Mesothelial cell of epicardium (in vitro differentiated cells): ENCODE measurements at regions not wholly inside any gene's neighbourhood (a gene's known extent, or its start where the extent isn't known, plus 50 kb on each side); places are given as distances from the start of the nearest gene placed in this dataset.

Experiments
- DNase-seq, 2 experiments: peaks; one replicate each; pipeline ENCODE4 v3.0.0; 2021; ENCODE audit warnings: low spot score in 2 of 2; ENCODE audit not compliant: unreplicated experiment in 2 of 2
- H3K27ac Mint-ChIP-seq: 2 replicates; pipeline ENCODE4 v1.8.0; 2021; ENCODE audit warnings: mixed read lengths
- H3K27me3 Mint-ChIP-seq: 2 replicates; pipeline ENCODE4 v1.8.0; 2021; ENCODE audit warnings: low read depth, mixed read lengths
- H3K36me3 Mint-ChIP-seq: 2 replicates; pipeline ENCODE4 v1.8.0; 2021; ENCODE audit warnings: mixed read lengths
- H3K4me1 Mint-ChIP-seq: 2 replicates; pipeline ENCODE4 v1.8.0; 2021; ENCODE audit warnings: mixed read lengths
- H3K4me3 Mint-ChIP-seq: 2 replicates; pipeline ENCODE4 v1.8.0; 2021; ENCODE audit warnings: mild to moderate bottlenecking, moderate library complexity, mixed read lengths
- H3K9me3 Mint-ChIP-seq: 2 replicates; pipeline ENCODE4 v1.8.0; 2021; ENCODE audit warnings: mixed read lengths
- CTCF ChIP-seq: fragments of 200-600 bp; sonication (generic); IDR thresholded peaks from one replicate; pipeline ENCODE4 v1.5.0; 2021; ENCODE audit warnings: antibody characterized with exemption; ENCODE audit not compliant: unreplicated experiment

GRCh38 chr4:161005746-161006145 lies 1158.1 kb downstream of the FSTL5 start:
- Mint-ChIP-seq H3K27me3 (no peaks in the 10 kb centered on the region), H3K4me3 (no peak overlapping the region), H3K36me3 (no peaks in the 10 kb centered on the region), H3K27ac (no peak overlapping the region), H3K9me3 (peaks cover 5% of the 10 kb centered on the region), H3K4me1 (peaks cover 4% of the 10 kb centered on the region)
- no peak for DNase-seq
- TF ChIP-seq CTCF: no peak

DNA sequence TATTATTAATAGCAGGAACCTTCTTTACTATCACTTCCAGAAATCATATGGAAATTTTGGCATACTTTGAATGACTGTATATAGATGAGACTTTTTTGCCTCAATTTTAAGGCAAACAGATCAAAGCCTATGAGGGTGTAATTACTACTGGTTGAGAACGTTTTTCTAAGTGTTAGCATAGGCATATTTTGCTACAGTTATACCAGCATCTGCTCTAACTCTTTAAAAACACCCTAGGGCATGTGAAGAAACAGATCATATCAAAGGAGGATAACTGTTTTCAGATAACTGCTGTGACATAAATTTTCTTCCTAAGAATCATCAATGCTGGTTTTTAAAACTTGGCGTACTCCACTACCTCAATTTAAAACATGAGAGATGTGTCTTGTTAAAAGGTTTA lies 1155.3 kb downstream of the FSTL5 start:
- Mint-ChIP-seq H3K27ac (no peak overlapping the region), H3K9me3 (no peaks in the 10 kb centered on the region)
- no peak for TF ChIP-seq CTCF

GRCh38 chr4:161010227-161010626 lies 1153.6 kb downstream of the FSTL5 start:
- DNase-seq: no peak
- no peaks in the 10 kb centered on the region for H3K9me3 Mint-ChIP-seq
- TF ChIP-seq CTCF: no peak
- no peak overlapping the region for H3K27ac Mint-ChIP-seq
- H3K27me3 Mint-ChIP-seq: no peaks in the 10 kb centered on the region
- H3K4me1 Mint-ChIP-seq: peaks cover 4% of the 10 kb centered on the region
- H3K36me3 Mint-ChIP-seq: no peaks in the 10 kb centered on the region
- H3K4me3 Mint-ChIP-seq: no peak overlapping the region

More for the DNA sequence above, 1155.3 kb downstream of the FSTL5 start:
- no peak for DNase-seq
- Mint-ChIP-seq H3K36me3 (no peaks in the 10 kb centered on the region), H3K27me3 (no peaks in the 10 kb centered on the region), H3K4me3 (no peak overlapping the region), H3K4me1 (peaks cover 4% of the 10 kb centered on the region)
